ENCODE measurements at regions not wholly inside any gene's neighbourhood (a gene's known extent, or its start where the extent isn't known, plus 50 kb on each side); places are given as distances from the start of the nearest gene placed in this dataset.

GRCh38 chr11:69930081-69931059 lies 111.2 kb upstream of the FGF3 start:
- intact Hi-C loops (cut with micrococcal nuclease): no loop called here

DNA sequence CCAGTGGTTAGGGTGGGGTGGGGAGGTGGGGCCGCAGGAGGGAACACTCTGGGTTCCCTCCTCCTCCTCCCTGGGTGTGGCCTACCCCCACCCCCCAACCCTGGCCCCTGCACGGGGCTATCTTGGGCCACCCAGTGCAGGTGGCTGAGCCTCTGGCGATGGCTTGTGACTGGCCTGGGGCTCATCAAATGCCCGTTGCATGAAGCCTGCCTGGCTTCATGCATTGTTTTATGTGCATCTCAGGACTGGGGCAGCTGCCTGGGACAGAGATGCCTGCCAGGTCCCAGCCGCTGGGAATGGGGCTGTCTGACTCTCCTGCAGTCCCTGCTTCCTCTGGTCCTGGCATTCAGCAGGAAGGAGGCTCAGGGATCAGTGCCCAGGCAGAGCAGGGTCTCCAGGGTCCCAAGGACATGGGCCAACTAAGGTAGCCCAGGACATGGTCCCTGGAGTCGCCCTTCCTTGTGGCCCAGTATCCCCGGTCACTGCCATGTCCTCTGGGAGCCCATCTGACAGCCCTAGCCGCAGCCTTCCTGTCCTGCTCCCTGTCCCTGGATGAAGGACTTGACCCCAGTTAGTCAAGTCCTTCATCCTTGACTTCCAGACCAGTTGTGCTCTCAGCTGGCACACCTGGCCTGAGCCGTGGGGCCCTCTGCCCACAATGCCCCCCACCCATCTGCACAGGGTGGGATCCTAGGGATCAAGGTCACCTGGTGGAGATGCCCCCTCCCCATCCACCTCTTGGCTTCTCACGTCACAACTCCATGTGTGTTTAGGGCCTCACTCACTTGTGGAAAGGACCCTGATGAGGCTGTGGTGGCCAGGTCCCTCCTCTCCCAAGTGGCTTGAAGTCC lies 112.1 kb upstream of the FGF3 start:
- intact Hi-C loops (cut with micrococcal nuclease): no loop called here

DNA sequence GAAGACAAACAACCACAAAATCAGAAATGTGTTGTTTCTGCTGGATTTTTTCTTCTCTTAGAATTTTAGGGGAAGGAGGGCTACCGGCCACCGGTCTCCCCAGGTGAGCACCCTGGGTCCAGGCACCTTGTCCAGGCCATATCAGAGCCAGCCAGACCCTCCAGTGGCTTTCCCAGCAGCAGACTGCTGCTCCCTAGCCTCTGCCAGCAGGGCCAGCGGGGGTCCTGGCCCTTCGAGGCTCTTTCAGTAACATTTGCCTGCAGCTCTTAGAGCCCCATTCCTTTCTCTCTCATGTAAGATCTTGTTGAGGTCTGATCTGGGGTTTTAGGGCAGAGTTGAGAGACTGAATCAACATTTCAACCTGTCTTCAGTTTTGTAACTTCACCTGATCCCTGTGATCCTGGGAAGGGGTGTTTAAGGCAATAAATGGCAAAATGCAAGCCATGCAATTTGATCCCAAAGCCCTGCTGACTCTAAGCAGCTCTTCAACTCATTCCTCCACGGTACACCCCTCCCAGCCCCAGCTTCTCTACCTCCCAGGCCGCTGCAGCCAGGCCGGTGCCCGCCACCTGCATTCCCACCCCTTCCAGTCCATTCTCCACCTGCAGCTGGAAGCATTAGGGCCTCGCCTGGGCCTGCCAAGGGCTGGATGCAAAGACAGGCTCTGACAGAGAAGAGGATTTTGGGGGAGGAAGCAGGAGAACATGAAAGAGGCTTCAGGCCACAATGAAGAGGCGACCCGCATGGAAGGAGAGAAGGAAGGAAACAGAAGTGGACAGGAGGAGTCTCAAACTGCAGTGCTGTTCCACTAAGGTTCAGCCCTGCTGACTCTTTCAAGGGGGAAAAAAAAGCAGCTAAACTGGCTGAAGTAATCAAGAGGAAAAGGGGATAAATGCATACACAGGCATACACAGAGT lies 113.0 kb upstream of the FGF3 start:
- intact Hi-C loops (cut with micrococcal nuclease): no loop called here

- intact Hi-C loops (cut with micrococcal nuclease): no loop called here
Observed at GRCh38 chr11:69934861-69935494, 115.8 kb upstream of the FGF3 start.

DNA sequence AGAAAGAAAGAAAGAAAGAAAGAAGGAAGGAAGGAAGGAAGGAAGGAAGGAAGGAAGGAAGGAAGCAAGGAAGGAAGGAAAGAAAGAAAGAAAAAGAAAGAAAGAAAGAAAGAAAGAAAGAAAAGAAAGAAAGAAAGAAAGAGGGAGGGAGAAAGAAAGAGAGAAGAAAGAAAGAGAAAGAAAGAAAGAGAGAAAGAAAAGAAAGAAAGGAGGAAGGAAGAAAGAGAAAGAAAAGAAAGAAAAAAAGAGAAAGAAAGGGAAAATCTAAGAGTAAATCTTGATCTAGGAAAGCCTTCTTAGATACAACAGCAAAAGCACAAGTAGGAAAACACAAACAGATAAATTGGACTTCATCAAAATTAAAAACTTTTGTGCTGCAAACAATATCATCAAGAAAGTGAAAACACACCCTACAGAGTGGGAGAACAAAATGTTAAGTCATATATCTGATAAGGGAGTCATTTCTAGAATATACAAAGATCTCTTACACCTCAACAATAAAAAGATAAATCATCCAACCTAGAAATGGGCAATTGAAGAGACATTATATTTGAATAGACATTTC lies 116.8 kb upstream of the FGF3 start:
- intact Hi-C loops (cut with micrococcal nuclease): no loop called here

DNA sequence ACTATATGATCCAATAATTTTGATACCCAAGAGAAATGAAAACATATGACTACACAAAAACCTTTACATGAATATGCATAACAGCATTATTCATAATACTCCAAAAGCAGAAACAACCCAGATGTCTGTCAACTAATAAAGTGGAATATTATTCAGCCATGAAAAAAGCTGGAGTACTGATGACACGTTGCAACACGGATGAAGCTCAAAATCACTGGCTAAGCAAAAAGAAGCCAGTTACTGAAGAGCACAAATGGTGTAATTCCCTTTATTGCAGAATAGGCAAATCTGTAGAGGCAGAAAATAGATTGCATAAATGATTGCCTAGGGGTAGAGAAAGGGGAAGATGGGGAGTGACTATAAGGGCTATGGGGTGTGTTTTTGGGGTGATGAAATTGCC lies 117.6 kb upstream of the FGF3 start:
- intact Hi-C loops (cut with micrococcal nuclease): no loop called here

- intact Hi-C loops (cut with micrococcal nuclease): no loop called here
Observed at GRCh38 chr11:69938206-69938605, 119.0 kb upstream of the FGF3 start.

DNA sequence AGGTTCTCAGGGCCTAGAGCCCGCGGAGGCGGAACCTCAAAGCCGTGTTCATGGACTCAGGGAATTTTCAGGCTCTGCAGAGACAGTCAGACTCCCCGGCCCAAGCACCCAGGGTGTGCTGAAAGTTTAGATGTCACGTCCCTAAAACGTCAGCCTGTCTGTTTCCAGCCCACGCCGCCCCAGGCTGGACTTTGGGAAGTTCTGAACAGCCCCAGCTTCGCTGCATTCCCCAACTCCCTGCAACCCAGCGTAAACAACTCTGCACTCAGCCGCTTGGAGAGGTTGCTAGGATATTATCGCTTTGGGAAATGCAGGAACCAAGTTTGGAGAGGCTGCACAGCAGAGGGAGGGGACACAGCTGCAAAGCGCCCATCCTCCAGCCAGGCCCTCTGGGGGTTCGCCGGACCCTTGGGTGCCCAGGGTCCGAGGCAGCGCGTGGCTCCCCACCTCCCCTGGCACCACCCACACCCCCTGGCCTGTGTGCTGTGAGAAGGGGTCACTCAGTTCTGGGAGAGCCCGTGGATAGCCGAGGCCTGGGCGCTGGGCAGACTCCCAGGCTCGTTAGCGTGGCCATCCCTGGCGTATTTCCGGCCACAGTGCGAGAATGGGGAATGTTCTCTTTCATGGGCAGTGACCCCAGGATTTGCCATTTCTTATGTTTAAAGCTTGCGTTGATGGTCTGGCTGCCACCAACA lies 120.5 kb upstream of the FGF3 start:
- intact Hi-C loops (cut with micrococcal nuclease): no loop called here

DNA sequence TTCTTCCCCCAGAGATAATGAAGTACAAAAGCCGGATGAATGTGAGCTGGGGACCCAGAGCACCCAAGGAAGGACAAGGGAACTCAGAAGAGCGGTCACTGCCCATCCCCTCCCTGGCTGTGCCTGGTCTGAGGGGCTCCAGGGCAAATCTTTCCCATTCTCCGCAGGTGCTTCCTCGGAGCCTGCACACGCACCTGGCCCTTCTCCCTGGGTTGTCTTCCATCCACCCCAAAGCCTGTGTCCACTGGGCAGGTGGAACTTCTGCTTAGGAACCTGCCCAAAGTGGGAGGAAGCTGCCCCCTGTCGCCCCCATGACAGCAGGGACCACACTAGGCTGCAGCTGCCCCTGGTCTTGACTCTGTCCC lies 121.0 kb upstream of the FGF3 start:
- intact Hi-C loops (cut with micrococcal nuclease): no loop called here

- intact Hi-C loops (cut with micrococcal nuclease): no loop called here
Observed at GRCh38 chr11:69941546-69942332, 122.5 kb upstream of the FGF3 start.

GRCh38 chr11:69942333-69942820 lies 123.2 kb upstream of the FGF3 start:
- intact Hi-C loops (cut with micrococcal nuclease): no loop called here

GRCh38 chr11:69943066-69943465 lies 123.8 kb upstream of the FGF3 start:
- intact Hi-C loops (cut with micrococcal nuclease): no loop called here

GRCh38 chr11:69943506-69943905 lies 124.3 kb upstream of the FGF3 start:
- intact Hi-C loops (cut with micrococcal nuclease): no loop called here

GRCh38 chr11:69944146-69944795 lies 125.1 kb upstream of the FGF3 start:
- intact Hi-C loops (cut with micrococcal nuclease): no loop called here

- intact Hi-C loops (cut with micrococcal nuclease): no loop called here
Observed at GRCh38 chr11:69945157-69945556, 125.9 kb upstream of the FGF3 start.

DNA sequence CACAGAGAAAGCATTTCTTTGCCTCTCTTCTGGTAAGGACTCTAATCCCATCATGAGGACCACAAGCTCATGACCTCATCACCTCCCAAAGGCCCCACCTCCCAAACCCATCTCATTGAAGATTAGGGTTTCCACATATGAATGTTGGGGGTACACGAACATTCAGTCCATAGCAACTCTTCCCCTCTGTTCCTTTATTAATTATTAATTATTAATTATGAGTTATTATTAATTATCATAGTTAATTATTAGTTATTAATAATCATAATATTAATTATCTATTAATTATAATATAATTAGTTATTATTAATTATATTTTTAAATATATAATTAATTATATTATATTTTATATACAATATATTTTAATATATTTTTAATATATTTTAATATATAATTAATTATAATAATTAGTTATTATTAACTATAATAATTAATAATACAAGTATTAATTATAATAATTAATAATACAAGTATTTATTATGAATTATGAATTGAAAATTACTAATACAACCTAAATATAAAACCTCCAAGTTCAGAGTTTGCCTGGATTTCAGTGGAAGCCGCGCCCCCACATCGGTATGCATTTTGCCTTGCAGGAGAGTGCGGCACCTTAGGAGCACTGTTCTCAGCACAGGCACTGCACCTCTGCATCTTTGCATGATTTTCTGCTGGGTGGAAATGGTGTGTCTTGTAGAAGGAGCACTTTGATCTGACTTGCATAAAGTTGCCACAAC lies 128.0 kb upstream of the FGF3 start:
- intact Hi-C loops (cut with micrococcal nuclease): no loop called here

DNA sequence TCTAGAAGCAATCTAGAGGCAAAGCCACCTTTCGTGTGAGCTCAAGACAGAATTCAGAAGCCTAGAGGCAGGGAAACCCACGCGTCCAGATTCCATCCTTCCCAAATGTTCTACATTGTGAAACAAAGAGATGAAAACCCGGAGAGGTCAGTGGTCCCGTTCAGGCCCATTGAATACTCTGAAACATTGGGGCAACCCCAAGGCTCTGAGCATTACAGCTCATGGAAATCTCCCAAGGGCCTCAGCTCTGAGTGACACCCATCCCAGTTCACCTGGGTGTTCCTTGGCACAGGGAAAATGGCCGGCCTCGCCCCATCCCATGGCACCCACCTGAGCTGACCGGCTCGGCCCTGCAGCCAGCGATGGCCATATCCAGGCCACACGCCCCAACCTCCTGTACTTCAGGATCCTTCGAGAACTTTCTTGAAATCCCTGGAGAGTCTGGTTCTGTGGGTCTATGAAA lies 128.6 kb upstream of the FGF3 start:
- intact Hi-C loops (cut with micrococcal nuclease): no loop called here
